COLO668 (cell line): ENCODE measurements at regions not wholly inside any gene's neighbourhood (a gene's known extent, or its start where the extent isn't known, plus 50 kb on each side); places are given as distances from the start of the nearest gene placed in this dataset.
"Not testable (repeated sequence)": the region's sequence is repeated elsewhere in the genome, so short reads cannot be mapped to it uniquely, and the experiment has no call there.

ENCODE experiments used
- DNase-seq: peaks from one replicate; lab custom pipeline; 2025; ENCODE audit not compliant: unreplicated experiment; lab: John Stamatoyannopoulos, UW

DNA sequence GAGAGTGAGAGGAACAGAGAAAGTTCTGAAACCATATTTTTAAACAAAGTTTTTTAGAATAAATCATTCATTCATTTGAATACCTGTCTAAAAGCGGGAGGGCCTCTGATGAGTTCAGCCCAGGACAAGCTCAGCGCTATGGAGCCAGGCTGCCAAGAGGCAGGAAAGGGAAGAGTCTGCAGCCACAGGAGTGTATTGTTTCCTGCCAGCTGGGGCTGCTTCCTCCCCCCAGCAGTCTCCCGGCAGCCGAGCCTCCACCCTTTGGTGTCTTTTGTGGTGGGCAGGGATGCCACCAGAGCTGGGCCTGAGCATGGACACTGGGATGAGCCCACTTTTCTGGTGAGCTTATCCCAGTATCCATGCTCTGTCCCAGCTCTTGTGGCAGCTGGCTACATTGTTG, 199.5 kb upstream of the TPRG1 start:
- DNase-seq = no peak

GRCh38 chr3:188974856-188975599, 196.7 kb upstream of the TPRG1 start:
- DNase-seq = no peak

DNA sequence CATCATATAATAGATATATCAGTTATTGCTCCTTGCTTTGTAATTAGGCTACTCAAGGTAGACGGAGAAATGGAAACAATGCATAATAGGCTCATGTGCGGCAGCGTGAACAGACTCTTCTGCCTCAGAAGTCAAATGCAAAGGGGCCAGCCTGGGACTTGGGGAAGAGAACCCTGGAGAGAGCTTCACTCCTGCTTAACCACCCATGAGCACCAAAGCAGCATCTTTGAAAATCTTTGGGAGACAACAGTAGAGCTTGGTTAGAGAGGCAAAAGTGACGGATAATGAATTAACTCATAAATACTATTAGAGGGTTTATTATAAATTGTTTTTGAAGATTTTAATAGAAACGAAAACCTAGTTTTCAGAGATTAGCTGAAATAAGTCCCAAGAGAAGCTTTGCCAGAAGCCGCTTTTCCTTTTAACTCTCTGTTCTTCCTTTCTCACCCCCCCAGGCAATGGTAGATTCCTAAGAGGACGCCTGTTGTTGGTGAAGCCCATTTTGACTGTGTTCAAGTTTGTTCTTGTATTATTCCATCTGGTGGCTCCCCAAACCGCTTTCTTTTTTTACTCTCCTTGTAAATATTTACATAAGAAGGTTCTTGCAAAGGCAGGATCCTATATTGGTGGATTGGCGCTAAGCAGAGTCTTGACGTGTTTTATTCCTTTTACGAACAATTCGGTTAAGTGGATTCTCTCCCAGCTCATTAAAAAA, 196.0 kb upstream of the TPRG1 start:
- DNase-seq = no peak

DNA sequence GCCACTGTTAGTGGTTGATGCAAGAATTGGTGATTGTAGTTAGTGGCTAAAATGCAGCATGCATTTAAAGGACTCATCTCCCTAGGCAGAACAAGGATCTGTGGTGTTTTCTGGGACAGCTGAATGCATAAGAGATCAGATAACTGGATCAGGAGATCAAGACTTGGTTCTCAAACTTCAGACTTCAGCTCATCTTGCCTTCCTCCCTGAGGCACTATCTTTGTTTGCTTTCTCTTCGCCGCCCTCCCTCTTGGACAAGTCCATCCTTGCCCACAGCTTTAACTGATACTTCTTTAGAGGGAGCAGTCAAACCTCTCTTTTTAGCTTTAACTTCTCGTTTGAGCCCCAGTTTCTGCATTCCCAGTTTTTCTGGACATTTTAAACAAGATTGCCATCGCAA, 195.4 kb upstream of the TPRG1 start:
- DNase-seq = no peak

- DNase-seq = no peak
Measured at GRCh38 chr3:188978421-188979171, 193.2 kb upstream of the TPRG1 start.

- DNase-seq = no peak
Measured at GRCh38 chr3:188979248-188979647, 192.5 kb upstream of the TPRG1 start.

- DNase-seq = no peak
Measured at GRCh38 chr3:188979669-188980310, 192.0 kb upstream of the TPRG1 start.

GRCh38 chr3:188993181-188993580, 178.6 kb upstream of the TPRG1 start:
- no peak for DNase-seq

DNA sequence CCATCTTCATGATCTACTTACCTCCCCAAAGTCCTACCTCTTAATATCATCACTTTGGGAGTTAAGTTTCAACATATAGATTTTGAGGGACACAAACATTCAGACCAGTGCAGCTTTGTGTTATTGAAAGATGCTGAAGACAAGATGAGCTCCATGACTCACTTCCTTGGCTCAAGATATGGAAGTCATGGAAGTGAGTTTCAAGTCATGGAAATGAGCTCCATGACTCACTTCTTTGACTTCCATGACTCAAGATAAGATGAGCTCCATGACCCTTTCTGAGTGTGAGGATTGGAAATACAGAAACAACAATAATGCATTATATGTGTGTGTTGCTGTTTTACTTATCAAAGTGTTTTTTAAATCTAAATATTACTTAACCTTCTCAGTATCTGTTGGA, 170.2 kb upstream of the TPRG1 start:
- DNase-seq = no peak

GRCh38 chr3:189003410-189003809, 168.4 kb upstream of the TPRG1 start:
- DNase-seq = no peak

DNA sequence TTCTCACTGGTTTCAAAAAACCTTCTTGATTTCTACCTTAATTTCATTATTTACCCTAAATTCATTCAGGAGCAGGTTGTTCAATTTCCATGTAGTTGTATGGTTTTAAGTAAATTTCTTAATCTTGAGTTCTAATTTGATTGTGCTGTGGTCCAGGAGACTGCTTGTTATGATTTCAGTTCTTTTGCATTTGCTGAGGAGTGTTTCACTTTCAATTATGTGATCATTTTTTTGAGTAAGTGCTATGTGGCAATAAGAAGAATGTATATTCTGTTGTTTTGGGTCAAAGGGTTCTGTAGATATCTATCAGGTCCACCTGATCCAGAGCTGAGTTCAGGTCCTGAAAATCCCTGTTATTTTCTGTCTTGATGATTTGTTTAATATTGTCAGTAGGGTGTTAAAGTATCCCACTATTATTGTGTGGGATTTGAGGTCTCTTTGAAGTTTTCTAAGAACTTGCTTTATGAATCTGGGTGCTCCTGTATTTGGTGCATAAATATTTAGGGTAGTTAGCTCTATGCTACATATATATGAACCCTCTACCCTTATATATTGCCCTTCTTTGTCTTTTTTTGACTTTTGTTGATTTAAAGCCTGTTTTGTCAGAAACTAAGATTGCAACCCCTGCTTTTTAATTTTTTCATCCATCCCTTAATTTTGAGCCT, 158.4 kb upstream of the TPRG1 start:
- DNase-seq = no peak

DNA sequence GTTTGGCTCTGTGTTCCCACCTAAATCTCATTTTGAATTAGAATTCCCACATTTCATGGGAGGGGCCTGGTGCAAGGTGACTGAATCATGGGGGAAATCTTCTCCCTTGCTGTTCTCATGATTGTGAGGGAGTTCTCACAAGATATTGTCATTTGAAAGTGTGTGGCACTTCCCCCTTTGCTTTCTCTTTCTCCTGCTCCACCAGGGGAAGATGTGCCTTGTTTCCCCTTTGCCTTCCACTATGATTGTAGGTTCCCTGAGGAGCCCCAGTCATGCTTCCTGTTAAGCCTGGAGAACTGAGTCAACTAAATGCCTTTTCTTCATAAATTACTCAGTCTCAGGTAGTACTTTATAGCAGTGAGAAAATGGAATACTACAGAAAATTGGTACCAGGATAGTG, 157.2 kb upstream of the TPRG1 start:
- no peak for DNase-seq

- not testable (repeated sequence) for DNase-seq
Measured at GRCh38 chr3:189022576-189023466, 148.9 kb upstream of the TPRG1 start.

GRCh38 chr3:189025866-189026265, 145.9 kb upstream of the TPRG1 start:
- DNase-seq = no peak

DNA sequence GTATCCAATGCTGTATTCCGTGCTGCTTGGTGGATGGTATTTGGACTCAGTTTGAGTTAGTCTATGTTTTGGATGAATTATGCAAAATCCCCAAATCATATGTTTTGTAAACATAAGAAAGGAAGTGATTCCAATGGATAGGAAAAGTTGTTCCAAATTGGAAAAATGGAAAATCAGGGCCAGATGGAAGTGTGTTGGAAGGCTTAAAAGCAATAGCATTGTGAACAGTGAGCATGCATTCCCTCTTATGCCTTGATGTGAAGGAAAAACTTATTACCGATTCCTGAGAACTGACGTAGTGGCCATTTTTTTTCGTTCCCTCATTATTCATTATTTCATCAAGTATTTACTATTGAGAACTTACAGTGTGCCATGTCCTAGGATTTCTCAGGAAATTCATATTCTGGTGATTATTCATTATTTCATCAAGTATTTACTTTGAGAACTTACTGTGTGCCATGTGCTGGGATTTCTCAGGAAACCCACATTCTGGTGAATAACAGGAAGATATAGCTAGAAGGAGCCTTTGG, 144.1 kb upstream of the TPRG1 start:
- DNase-seq = no peak

DNA sequence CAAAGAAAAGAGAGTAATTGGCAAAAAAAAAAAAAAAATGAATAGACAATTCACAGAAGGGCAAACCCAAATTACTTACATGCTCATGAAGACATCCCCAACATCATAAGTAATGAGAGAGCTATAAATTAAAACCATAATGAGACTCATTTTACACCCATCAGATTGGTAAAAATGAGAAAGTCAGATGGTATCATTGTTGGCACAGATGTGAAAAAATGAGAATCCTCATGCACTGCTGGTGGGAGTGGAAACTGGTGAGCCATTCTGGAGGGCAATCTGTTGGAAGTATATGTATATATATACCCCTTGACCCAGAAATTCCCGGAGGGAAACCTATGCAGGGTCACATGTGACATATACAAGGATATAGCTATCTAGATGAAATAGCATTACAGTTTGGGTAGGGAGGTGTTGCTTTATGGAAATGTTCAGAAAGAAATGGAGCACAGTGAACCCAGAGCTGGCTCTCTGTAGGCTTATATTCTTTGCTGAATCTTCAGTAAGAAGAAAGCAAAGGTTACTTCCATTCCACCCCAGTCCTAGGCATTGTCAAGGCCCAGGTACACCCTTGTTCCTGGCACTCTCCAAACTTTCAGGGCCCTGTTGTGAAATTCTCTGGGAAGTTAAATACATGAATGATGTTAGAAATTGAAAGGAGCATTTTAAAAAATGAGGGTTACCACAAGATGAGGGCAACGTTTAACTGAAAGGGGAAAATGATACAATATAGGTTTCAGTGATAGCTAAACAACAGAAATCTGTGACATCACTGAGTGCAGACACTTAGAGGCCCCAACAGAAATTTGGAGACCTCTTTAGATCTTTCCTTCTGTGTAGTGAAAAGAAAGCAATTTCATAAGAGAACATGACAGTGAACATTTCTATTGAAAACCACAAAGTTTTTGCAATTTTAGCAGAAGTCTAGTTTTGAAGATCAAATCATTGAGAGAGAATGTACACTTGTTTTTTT, 132.7 kb upstream of the TPRG1 start:
- DNase-seq = no peak

DNA sequence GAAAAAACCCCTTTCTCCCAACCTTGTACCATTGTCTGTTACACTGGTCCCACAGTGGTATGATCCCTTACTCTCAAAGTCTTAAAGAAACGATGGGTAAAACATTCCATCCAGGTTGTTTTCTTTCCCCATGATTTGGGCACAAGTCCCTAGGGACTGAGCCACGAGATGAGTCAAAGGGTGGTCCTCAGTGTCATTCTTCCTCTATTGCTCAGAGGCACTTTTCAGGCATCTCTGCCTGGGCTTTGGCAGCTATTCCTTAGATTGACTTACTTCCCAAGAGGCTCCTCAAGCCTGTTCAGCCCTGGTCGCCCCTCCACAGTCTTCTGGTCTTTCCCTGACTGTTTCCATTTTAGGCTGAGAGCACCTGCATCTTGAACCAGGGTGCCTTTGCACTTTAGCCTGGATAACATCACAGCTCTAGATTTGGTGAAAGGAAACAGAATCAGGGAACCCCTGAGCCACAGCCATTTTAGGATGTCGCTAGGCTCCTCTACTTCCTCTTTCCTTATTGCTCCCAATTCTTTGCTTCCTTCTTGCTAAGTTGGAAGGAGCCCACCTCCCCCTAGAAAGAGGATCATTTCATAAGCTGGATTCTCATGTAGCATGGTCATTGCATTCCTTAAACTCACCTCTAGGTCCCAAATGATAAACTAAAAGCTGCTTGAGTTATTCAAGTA, 131.0 kb upstream of the TPRG1 start:
- no peak for DNase-seq

DNA sequence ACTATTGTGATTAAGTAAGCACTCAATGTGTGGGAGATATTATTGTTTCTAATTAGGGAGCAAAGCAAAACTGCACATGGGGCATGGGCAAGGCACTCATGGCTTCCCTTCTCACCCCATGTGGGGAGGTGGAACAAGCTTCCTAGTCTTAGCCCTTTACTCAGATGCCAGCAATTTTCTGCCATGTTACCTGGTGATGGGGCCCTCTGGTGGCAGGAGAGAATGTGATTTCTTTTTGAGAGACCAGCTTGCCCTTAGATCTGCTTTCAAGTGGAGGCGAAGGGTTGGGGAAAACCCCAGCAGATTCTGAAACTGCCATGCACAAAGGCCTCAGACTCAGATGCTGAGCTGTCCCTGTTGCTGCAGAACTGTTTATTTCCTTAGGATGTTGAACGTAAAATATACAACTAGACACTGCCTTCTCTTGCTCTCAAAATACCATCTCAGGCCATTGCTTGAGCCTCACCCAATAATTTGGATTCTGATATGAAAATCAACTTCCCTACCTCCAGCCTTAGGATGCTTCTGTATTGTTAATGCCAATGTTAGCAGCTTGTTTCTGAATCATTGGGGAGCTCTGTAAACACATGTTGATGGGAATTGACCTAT, 130.2 kb upstream of the TPRG1 start:
- DNase-seq = peak; percentile 28
